DMS153 treated with DMSO at 0.1 percent for 48 hours (cell line): ENCODE measurements at regions not wholly inside any gene's neighbourhood (a gene's known extent, or its start where the extent isn't known, plus 50 kb on each side); places are given as distances from the start of the nearest gene placed in this dataset.
"Not testable (repeated sequence)": the region's sequence is repeated elsewhere in the genome, so short reads cannot be mapped to it uniquely, and the experiment has no call there.

Experiments
- DNase-seq: peaks from one replicate; lab custom pipeline; 2025; ENCODE audit not compliant: unreplicated experiment; lab: John Stamatoyannopoulos, UW

- DNase-seq = not testable (repeated sequence)
Measured at GRCh38 chr20:18876394-18876793, 62.8 kb downstream of the SCP2D1 start.

- DNase-seq = no peak
Measured at GRCh38 chr20:18879262-18879661, 65.7 kb downstream of the SCP2D1 start.

GRCh38 chr20:18886756-18887155, 73.2 kb downstream of the SCP2D1 start:
- no peak for DNase-seq

- DNase-seq = no peak
Measured at GRCh38 chr20:18901980-18902737, 88.6 kb downstream of the SCP2D1 start.

- DNase-seq = no peak
Measured at GRCh38 chr20:18904192-18904591, 90.6 kb downstream of the SCP2D1 start.

DNA sequence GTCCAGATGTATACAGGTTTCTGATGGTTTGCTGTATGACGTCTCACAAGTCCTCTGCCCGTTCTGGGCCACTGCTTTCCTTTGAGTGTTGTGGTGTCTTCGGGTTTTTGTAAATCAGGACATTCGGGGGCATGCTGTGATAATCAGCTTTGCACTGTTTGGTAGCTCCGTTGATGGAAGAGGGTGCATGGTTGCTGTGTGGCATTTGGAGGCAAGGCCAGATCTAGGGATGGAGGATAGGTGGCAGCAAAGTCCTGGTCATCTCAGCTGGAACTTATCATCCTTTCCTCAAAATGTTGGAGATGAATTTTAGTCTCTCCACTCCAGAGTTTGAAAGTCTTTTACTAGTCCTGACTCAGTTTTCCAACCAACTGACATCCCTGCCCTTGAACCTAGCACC, 91.0 kb downstream of the SCP2D1 start:
- peak; percentile 8 for DNase-seq

DNA sequence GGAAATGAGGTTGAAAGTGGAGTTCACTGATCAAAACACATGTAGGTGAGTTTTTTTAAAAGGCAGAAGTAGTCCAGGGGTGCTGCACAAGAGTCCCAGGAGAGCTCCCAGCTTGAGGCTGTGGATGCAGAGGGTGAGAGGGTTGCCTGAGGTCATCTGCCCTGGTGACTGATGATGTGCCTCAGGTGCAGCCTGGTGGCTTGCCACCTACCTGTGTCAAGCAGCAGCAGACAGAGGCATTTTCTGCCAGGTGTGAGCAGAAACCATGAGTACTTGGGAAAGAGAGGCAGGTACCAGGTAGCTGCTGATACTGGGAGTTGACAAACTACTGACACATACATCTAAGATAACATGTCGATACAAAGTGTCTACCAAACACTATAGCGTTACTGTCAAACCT, 92.5 kb downstream of the SCP2D1 start:
- no peak for DNase-seq

GRCh38 chr20:18907353-18907752, 93.8 kb downstream of the SCP2D1 start:
- no peak for DNase-seq

DNA sequence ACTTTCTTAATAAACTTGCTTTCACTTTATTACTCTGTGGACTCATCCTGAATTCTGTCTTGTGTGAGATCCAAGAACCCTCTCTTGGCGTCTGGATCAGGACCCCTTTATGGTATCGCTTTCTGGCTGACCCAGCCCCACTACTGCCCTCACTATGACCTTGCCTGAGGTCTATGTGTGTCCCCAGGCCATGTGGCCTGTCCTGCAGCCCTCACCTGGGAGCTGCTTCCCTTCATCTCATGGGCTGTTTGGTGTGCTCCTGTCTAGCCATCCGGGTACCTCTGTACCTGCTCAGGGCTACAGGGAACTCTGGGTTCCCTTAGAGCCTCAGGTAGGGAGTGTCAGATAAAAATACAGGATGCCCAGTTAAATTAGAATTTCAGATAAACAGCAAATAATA, 94.5 kb downstream of the SCP2D1 start:
- no peak for DNase-seq

- no peak for DNase-seq
Measured at GRCh38 chr20:18909254-18909653, 95.7 kb downstream of the SCP2D1 start.

- no peak for DNase-seq
Measured at GRCh38 chr20:18913701-18914100, 100.1 kb downstream of the SCP2D1 start.

DNA sequence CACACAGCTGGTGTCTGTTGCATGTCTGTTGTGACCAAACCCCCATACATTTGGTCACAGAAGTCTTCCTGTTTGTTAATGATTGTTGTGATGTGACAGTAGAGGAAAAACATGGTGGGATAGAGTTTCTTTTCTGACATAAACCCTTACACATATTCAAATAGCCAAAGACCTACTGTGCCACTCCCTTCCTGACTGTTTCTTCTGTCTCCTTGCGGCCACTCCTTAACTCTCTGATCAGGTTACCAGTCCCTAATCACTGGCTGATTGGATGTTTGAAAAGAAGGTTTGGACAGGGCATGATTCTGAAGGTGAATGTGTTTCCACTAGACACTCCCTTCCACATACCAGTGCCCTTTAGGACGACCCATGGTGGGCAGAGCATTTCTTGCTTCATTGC, 101.2 kb downstream of the SCP2D1 start:
- no peak for DNase-seq

DNA sequence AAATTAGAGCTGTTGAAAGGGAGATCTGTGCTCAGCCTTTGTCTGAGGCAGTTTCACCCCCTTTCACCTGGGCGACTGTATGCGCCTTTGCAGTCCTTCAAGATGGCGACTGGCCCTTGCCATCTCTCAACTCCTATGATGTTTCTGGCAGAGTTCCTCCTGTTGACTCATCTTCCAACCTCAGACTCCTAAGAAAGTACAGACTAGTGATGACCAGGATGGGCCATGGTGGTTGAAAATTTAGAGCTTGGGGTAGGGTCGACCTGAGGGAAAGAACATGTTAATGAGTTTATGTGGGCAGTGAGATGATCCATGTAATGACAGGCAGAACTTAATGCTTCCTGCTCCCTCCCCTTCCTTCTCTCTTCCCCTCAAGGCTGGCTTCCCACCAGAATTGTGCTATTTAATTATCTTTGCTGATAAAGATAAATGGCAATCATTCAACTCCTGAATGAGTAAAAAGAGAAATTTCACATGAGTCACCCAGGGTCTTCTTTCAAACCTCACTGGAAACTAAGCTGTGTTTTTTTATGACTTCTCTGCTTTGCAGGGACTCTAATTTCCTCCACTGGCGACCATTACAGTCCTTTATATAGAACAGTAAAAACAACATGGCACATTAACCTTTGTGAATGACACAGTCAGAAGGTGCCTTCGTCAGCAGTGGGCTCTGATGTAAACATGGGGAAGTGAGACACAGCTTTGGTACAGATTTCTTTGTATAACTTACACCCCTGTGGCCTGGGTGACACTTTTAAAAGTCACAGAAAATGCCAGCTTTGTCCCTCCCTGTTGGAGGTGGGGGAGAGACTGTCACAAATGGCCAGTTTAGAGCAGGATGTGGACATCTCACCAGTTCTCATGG, 103.5 kb downstream of the SCP2D1 start:
- DNase-seq = no peak

- no peak for DNase-seq
Measured at GRCh38 chr20:18919996-18920395, 106.4 kb downstream of the SCP2D1 start.

DNA sequence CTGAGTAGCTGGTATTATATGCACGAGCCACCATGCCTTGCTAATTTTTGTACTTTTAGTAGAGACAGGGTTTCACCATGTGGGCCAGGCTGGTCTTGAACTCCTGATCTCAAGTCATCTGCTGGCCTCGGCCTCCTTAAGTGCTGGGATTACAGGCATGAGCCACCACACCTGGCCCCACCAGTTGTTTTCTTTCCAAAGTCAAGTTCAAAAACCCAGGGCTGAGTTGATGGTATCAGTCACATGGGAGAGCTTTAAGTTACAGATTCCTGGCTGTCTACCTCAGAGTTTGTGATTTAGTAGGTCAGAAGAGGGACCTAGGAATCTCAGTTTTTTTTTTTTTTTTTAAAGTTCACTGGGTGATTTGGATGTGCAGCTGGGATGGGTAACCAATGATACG, 107.7 kb downstream of the SCP2D1 start:
- DNase-seq = no peak

GRCh38 chr20:18922251-18922650, 108.7 kb downstream of the SCP2D1 start:
- no peak for DNase-seq

- DNase-seq = no peak
Measured at GRCh38 chr20:18922898-18923297, 109.3 kb downstream of the SCP2D1 start.

DNA sequence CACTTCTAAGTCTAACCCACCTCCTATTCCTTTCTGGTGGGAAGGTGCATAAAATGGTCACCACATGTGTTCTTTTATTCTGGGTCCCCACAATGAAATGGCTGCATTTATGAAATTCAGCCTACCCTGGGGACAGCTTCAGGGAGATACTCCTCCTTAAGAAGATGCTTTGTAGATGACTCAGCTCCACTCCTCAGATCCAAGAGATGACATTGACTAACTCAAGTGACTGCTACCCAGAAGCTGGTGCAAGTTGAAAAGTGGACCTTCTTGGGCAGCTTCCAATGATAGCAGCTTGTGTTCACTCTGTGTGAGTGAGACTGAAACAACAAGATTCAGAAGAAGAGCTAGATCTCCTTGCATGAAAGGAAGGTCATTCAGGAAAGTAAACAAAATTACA, 113.4 kb downstream of the SCP2D1 start:
- DNase-seq = no peak

DNA sequence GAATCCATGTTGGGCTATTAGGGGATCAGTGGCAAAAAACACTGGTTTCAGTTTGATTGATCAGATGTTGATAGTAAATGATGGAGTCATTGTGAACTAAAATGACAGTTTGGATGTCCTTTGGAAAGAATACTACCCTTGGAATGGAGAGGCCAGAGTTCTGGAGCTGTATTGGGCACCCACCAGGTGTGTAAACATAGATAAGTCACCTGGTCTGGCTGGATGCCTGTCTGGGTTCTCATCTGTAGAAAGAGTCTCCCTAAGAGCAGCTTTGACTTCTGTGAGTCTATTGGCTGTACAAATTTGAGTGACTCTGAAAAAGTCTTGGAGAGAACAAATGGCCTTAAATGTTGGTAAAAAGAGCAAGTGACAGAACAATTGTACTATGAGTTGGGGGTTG, 115.0 kb downstream of the SCP2D1 start:
- no peak for DNase-seq

DNA sequence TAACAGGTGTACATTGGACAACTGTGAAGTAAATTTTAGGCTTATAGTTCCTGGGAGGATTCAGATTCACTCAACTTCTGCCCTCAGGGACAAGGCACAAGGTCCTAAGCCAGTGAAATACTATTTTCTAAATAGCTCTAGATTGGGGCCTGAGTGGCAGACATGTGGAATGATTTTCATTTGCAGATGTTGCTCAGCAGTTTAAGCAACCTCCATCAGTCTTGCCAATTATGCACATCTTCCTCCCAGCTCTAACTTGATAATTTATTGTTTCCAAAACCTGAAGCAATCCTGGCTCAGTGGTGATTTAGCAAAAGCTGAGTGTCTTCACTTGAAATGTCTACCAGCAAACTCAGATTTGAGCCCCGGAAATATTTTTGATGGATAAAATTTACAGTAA, 116.2 kb downstream of the SCP2D1 start:
- no peak for DNase-seq

DNA sequence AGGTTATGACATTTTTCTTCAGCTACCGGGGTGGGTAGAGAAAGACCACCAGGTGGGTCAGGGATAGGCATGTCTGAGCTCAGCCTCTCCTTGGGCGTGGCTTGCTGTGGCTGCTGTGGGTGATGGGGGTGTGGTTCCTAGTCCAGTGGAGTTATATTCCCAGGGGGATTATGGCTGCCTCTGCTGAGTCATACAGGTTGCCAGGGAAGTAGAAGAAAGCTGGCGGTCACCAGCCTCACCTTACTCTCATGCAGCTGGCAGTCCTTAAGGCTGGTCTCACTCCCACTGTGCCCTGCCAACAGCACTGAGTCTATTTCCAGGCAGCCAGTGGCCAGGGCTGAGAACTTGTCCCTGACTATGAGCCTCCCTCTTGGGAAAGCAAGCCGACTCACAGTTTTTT, 130.0 kb downstream of the SCP2D1 start:
- no peak for DNase-seq

GRCh38 chr20:18956890-18957289, 143.3 kb downstream of the SCP2D1 start:
- no peak for DNase-seq
